ACHN (cell line): ENCODE measurements at regions not wholly inside any gene's neighbourhood (a gene's known extent, or its start where the extent isn't known, plus 50 kb on each side); places are given as distances from the start of the nearest gene placed in this dataset.

ENCODE experiments used
- DNase-seq: peaks from one replicate; pipeline ENCODE4 v3.0.0-alpha.2; 2015
- in situ Hi-C: cut with HindIII; loops from 2 replicates; pipeline ENCODE4 v1.10.0; 2017; ENCODE audit warnings: low sequenced_read_pairs, low pct_ligation_motif_present, low pct_unique_long_range_greater_than_20kb

DNA sequence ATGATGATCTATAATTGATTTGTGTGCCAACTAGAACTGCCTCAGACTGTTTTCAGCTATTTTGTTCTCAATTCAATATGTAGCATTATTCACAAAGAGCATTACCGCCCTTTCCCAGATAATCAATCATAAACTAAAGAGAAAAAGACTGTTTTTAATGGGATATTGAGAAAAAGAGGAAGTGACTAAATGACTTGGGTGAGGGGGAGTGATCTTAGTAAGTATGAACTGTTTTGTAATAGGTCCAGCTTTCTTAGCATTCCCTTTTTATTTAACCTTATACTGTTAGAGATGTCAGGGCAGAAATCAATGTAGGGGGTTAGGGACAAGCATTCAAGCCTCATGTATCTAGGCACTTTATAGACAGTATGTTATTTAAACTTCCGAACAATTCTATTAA lies 157.8 kb upstream of the DPYD start:
- in situ Hi-C loops, result no loop called here
- no peak for DNase-seq

DNA sequence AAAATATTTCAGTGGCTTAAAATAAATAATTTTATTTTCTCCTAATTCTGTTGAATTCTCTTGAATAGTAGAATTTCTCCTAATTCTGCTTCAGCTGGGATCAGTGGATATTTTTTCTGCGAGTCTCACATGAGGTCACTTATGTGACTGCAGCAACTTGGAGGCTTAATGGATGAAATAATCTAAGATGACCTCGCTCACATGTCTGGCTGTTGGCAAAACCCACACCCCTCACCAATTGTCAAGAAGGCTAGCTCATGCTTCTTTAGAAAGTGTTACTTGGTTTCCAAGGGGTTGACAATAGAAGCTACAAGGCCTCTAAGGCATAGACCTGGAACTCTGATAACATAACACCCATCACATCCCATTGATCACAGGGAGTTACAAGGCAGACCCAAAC lies 156.9 kb upstream of the DPYD start:
- in situ Hi-C loops, result no loop called here
- DNase-seq, result no peak

DNA sequence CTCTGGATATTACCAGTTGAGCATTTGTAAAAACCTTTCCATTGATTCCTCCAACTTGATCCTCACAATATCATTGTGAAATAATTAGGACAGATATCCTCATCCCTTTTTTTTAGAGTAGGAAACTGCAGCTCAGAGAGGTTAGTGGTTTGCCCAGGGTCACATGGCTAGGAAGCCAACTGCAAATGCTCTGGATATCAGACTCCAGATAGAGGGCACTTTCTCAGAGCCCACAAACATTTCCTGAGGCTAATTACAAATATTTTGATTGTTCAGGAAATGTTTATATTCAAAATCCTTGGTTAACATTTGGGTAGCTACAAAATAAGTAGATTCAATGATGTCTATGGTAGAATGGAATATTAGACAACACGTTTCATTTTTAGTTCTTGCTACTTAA lies 154.8 kb upstream of the DPYD start:
- in situ Hi-C loops, result no loop called here

DNA sequence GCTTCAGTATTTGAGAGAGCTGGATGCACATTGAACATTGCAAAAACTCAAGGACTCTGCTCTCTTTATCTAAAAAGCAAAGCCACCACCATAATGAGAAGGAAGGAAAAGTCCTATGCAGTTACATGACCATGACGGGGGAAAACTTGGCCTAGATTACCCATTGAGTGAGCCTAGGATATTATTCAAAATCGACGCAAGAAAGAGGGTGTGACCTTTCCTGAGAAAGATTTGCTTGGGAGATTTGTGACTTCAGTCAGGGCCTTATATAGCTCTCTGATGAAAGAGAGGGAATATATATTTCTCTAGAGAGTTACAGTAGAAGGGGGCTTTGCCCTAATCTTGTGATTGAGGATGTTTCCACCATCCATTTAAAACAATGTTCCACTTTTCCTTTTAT lies 153.0 kb upstream of the DPYD start:
- DNase-seq, result no peak
- in situ Hi-C loops, result no loop called here

More for the DNA sequence above, 154.8 kb upstream of the DPYD start:
- no peak for DNase-seq

DNA sequence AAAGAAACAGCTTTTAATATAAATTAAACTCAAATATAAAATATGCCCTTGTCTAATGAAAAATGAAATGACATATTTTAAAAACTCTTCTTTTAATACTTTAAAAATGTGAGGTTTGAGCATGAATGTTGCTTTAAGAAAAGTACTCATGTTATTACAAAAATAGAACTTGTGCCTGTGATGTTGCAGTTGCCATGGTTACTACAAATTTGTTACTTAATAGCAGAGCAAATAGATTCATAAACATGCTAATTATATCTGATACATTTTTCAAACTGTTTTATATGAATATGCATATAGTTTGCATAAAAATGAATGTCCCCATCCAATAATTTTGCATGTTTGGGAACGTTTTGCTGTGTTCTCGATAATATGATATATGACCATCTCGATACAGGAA lies 152.3 kb upstream of the DPYD start:
- DNase-seq, result no peak
- in situ Hi-C loops, result no loop called here

DNA sequence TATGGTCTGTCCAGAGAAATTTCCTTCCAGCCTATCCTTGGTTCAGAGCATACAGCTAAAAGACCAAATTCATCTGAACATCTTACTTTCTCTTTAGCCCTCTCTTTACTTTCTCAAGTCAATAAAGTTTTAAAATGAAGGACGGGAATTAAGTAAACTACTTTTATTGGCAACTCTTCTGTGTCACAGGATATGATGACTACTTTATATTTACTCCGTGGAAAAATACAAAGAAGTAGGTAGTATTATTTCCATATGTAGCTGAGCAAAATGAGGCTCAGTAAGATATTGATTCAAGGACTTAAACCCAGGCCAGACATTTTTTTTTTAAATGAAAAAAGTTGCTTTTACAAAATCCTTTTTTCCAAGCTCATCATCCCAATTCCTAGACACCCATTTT lies 151.2 kb upstream of the DPYD start:
- no peak for DNase-seq
- in situ Hi-C loops, result no loop called here

DNA sequence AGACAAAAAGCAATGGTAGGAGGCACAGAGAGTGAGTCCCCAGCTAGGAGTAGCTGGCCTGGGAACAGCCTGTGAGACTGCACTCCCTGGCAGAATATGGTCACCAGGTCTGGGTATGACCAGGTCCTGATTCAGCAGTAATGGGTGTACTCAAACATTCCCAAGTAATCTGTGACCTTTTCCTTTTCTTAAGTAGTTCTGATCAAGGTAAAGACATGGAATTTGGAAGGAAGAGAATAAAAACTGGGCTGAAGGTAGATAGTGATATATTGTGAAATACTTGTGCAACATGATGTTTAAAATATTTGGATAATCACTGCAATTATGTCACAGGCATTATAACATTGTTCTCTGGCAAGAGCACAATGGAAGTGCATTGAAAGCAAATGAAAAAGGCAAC lies 147.2 kb upstream of the DPYD start:
- in situ Hi-C loops, result no loop called here
- no peak for DNase-seq

DNA sequence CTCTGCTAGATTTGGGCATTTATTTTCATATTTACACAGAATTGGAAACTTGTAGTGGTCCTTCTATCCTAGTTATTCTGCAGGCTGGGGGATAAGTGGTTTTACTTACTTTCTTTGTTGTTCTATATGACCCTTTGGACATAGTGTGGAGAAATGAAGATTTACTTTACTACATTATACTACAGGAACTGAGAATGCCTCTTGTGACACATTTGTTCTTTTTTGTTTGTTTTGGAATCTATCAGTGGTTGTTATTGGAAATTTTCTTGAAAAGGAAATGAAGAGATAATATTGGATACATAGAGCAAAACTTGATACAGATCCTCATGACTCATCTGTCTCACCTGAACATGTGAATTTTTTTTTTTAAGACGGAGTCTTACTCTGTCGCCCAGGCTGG lies 146.1 kb upstream of the DPYD start:
- DNase-seq, result no peak
- in situ Hi-C loops, result no loop called here

DNA sequence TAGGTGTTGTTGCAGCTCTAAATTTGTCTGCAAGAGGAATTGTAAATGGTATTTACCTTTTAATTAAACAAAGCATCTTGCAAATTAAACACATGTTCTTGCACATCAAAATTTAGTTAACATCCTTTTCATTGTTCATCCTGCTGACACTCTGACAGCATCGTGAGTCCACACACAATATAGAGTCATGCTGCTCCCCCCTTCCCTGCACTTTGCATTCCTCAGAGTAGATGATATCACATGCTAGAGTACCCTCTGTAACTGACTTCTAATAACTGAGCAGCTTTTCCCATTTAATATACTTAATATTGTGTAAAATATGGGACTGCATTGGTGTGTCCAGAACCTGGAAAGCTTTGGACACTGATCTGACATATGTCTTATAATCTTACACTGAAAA lies 138.8 kb upstream of the DPYD start:
- in situ Hi-C loops, result loop anchor here (10.0 kb wide), 1 partner anchor 405 kb away; no protein-coding TSS in a partner anchor
- peak; percentile 55 for DNase-seq

DNA sequence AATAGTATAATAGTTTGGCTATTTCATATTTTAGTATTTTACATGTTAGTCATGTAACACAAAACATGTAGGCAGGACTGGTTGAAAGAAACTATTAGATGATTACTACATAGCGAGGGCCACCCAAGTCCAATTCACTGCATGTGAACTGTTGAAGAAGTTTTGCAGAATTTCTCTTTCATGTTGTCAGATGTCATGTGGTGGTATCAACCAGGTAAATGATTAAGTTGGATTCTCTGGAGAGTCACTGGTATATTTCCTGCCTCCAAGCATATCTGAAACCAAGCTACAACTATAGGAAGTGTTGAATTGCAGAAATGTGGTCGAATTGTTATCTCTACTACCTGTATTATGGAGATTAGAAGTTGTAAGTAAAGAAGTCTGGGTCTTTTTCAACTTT lies 137.8 kb upstream of the DPYD start:
- DNase-seq, result peak; percentile 72
- in situ Hi-C loops, result loop anchor here (10.0 kb wide), 1 partner anchor 406 kb away; no protein-coding TSS in a partner anchor

DNA sequence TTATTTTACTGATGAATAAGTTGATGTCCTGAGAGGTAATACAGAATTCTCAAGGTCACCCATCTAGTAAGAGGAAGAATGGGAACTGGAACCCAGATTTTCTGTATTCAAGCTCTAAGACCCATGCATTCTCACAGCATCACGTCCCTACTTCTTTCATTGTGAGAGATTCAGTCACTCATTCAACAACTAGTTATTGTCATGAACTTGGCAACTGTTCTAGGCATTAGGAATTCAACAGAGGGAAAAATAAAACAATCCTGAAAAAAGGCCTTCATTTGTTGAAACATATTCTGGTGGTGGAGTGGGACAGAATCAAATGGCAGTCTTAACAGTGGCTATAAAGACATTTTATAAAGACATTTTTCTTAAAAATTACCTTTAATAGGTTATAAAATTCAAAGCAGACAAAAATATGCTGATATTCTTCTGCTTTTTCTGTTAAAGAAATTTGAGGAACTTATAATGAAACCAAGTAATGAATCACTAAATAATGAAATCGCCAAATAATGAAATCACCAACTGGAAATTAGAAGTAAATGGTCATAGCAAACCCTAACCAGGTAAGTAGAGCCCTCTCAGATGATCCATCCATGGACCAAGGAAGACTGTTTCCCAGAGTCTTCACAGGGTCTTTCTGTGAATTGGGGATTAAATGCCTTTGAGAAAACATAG lies 136.5 kb upstream of the DPYD start:
- DNase-seq, result no peak
- in situ Hi-C loops, result loop anchor here (10.0 kb wide), 1 partner anchor 407 kb away; no protein-coding TSS in a partner anchor

DNA sequence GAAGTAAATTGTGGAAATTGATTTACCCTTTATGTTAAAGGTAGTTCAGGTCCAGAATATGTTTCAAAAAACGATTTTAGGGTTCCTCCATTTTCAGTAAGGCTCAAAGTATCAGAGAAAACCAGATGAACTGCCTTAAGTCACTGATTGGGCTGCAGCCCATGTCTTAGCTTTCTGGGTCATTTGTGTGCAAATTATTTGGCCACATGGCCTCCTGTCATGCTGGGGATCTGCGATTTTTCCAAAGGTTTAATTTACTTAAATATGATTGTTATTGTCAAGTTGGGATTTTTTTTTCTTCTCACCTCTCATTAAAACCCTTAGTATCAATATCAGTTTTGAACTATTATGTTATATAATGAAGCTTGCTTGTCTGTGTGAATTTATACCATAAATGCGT lies 135.9 kb upstream of the DPYD start:
- in situ Hi-C loops, result loop anchor here (10.0 kb wide), 1 partner anchor 408 kb away; no protein-coding TSS in a partner anchor
- DNase-seq, result no peak

DNA sequence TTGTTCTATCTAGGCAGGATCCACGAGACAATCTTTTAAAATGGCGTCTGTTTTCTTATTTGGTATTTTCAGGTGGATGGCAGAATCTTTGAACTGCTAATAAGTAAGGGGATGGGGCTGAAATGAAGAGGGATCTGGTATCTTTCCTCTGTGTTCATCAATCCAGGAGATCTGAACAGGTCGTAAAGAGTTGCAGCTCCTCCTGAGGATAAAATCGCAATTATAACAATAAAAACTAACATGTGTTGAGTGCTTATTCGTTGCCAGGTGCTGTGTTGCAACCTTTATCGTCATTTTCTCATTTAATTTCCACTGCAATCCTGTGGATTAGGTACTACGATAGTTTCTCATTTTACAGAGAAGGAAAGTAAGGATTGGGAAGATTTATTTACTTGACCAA lies 134.6 kb upstream of the DPYD start:
- in situ Hi-C loops, result loop anchor here (10.0 kb wide), 1 partner anchor 409 kb away; no protein-coding TSS in a partner anchor
- DNase-seq, result peak; percentile 45

DNA sequence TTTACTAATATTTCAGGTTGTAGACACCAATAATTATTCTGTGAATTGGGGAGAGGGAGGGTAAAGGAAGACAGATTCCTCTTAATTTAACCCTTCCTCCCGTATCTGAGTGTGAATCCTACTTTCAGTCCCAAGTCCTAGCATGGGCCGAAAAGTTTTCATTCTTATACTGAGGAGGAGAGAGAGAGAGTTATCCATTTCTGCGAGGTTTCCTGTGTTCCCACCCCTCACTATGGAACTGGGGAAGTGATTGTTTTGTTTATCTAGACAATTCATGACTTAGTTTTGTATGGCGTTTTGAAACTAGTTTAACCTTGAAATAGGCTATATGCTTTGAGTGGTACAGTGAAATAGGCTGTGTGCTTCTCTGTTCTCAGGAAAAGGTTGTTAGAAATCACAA lies 134.0 kb upstream of the DPYD start:
- peak; percentile 43 for DNase-seq
- in situ Hi-C loops, result loop anchor here (10.0 kb wide), 1 partner anchor 410 kb away; no protein-coding TSS in a partner anchor

DNA sequence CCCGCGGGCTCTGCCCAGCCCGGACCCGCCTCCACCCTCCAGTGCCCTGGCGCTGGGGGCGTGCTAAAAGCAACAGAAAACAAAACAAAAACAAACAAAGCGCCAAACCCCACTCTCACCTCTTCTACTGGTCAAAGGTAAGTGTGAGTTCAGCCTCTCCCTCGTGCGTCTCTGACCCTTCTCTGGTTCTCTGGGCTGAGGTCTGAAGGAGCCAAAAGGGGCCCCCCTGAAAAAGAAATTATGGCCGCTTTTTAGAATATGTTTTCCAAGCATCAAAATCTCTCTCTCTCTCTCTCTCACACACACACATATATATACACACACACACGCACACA lies 133.5 kb upstream of the DPYD start:
- no peak for DNase-seq
- in situ Hi-C loops, result loop anchor here (10.0 kb wide), 1 partner anchor 410 kb away; no protein-coding TSS in a partner anchor

DNA sequence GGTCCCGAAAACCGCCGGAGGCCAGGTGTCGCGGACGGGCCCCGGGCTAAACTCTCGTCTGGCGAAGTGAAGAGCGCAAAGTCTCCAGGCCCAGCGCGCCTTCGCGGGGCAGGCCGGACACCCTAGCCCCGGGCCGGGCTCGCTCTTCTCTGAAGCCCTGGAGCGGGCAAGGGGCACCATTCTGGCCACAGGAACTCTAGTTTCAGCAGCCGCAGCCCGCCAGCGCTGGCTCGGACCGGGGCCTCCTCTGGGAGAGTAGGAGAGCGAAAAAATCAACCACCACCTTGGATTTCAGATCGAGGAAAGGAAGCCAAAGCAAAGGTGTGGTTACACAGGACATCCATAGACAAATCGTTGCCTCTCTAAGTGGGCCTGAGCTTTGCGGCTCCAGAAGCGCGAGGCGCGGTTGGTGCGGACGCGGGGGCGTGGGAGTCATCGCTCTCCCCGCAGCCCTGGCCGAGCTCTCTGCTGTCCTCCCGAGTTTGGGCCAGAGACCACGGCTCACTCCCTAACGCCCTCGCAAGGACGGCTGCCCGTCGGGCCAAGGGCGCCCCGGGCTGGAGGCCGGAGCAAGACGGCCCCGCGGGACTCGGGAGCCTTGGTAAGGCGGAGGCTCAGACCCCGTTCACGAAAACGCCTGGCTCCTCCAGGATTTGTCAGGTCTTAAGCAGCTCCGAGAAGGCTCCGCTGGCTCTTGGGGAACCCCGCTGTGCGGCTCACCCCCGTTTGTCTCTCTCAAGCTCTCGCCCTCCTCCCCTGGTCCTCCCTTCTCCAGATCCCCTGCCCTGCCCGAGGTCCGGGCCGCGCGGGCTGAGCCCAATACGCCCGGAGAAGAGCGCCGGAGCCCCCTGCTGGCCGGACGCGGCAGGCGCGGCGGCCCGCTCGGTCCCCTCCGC lies 132.9 kb upstream of the DPYD start:
- peak; percentile 78 for DNase-seq
- in situ Hi-C loops, result loop anchor here (10.0 kb wide), 1 partner anchor 411 kb away; no protein-coding TSS in a partner anchor

DNA sequence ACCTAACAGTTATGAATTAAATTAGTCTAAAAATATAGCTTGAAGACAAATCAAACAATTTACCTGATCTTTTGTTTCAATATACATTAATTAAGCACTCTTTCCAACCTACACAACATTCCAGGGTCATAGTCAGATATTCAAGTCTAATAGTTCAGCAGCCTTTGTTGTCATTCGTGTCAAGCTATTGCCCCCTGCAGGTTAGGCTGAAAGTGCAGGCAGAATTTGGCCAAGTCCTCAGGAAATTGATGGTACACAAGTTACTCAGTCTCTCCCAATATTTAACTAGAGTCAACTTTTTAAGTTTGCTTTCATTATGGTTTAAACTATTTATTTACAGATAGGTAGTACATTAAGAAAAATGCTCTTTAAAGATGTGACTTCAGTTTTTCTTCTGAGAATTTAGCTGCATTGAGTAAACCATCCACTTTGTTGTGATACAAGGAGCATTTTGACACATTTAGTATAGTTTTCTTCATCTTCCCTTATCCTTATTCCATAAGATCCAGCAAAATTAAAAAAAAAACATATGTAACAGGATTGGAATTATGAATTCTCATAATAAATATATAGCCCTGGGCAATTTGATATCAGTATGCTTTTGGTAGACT lies 130.3 kb upstream of the DPYD start:
- in situ Hi-C loops, result loop anchor here (10.0 kb wide), 1 partner anchor 414 kb away; no protein-coding TSS in a partner anchor
- DNase-seq, result peak; percentile 78

DNA sequence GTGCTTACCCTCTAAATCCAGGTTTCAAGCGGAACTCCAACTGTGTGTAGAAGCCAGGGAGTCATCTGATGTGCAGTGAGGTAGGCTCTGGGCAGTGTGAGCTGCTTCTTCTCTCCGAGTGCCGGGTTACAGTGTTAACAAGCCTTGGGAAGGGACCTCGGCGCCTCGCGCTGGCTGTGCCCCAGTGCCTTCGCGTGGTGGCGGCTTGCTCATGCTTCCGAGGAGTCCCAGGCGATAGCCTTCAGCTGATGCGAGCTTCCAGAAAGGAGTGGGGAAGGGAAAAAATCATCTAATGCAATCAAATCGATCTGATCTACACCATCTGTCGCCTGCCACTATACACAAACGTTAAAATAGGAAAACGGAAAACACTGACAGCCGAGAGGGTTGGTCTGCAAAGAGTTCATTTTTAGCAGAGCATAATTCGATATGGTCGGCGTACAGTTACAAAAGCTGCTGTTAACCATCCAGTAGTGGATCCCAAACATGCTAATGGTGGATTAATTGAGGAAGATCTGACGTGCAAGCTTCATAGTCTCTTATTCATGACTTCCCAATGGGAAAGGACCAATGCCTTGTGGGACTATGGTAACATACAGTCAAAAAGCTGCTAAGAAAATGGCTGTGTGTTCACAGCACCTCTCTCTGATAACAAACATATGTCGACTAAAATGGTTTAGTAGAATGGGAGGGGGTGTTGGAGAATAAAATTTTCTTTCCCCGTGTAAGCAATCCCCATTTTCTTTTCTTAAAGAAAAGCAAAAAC lies 128.7 kb upstream of the DPYD start:
- DNase-seq, result no peak
- in situ Hi-C loops, result loop anchor here (10.0 kb wide), 1 partner anchor 415 kb away; no protein-coding TSS in a partner anchor
